ENCODE measurements at regions not wholly inside any gene's neighbourhood (a gene's known extent, or its start where the extent isn't known, plus 50 kb on each side); places are given as distances from the start of the nearest gene placed in this dataset.

- CTCF ChIA-PET = no interaction called here
These were observed 378.0 kb upstream of the SPRY2 start for GRCh38 chr13:80718970-80719369.

More at GRCh38 chr13:80718970-80719369, 378.0 kb upstream of the SPRY2 start:
- ATAC-seq = no peak
- H3K4me3 ChIP-seq = no peak overlapping the region
- no TSS peak for BruUV-seq (replicated peaks)
- in situ Hi-C loops (cut with MboI) = no loop called here
- H3K27me3 ChIP-seq (replicated peaks in 1 of 2; ENCODE audit: control insufficient read depth in 2 of 2, insufficient read depth in 2 of 2, low read length in 1 of 2) = no peaks in the 10 kb centered on the region
- H3K9ac ChIP-seq (ENCODE audit: control insufficient read depth, insufficient read depth, low read length) = no peak overlapping the region
- DNase-seq (ENCODE audit: low read depth, low spot score) = no peak
- RAD21 ChIA-PET (ENCODE audit: unreplicated experiment) = no interaction called here
- no peak for TF ChIP-seq ZBTB4 (CRISPR knock-in tag; IDR thresholded peaks at IDR 0.05)
- H3K79me2 ChIP-seq (ENCODE audit: control insufficient read depth, insufficient read depth, low read length) = no peaks in the 10 kb centered on the region
- SMC1A ChIA-PET (ENCODE audit: uncharacterized antibody, unreplicated experiment) = interaction anchor here (1.4 kb wide), 1 partner anchor 9 kb away, joined by 4 read pairs; no protein-coding TSS in a partner anchor
- no peaks in the 10 kb centered on the region for H3K4me1 ChIP-seq (ENCODE audit: control insufficient read depth, insufficient read depth, low read length)
- 25% methylated on average over 1 of the region's 1 CpG for WGBS (ENCODE audit: insufficient coverage, insufficient replicate concordance, low lambda C conversion rate, missing lambda C conversion rate)
- FAIRE-seq = no peak
- no peak overlapping the region for H3K27ac ChIP-seq (ENCODE audit: control insufficient read depth, insufficient read depth)
- H3K36me3 ChIP-seq (ENCODE audit: control insufficient read depth in 2 of 2, insufficient read depth in 2 of 2, low read length in 1 of 2) = no peaks in the 10 kb centered on the region
- H4K20me1 ChIP-seq (ENCODE audit: control insufficient read depth, insufficient read depth) = no peaks in the 10 kb centered on the region
- POLR2A ChIA-PET = no interaction called here
- H2AFZ ChIP-seq (ENCODE audit: control insufficient read depth, low read depth, low read length) = no peak overlapping the region
- H3K9me3 ChIP-seq (replicated peaks; ENCODE audit: control insufficient read depth, insufficient read depth, low read length) = no peaks in the 10 kb centered on the region
- intact Hi-C loops (cut with micrococcal nuclease; ENCODE audit: unreplicated experiment) = no loop called here
- H3K4me2 ChIP-seq (ENCODE audit: control insufficient read depth, insufficient read depth) = no peak overlapping the region

All from GM12878 (cell line).